Bronchial epithelial cell (primary cell): ENCODE measurements at regions not wholly inside any gene's neighbourhood (a gene's known extent, or its start where the extent isn't known, plus 50 kb on each side); places are given as distances from the start of the nearest gene placed in this dataset.
A peak's percentile ranks its signal among the peaks of the same experiment; 100 is the strongest.

Experiments
- DNase-seq: peaks from one replicate; pipeline ENCODE4 v3.0.0-alpha.2; 2010; ENCODE audit warnings: low read depth
- FAIRE-seq: peaks from 2 replicates; lab custom pipeline; 2011; peaks lifted over from hg19 to GRCh38; lab: Jason Lieb, UNC
- H3K27me3 ChIP-seq: 2 replicates; pipeline ENCODE4 v1.5.1; 2011; ENCODE audit warnings: low read length; ENCODE audit not compliant: control insufficient read depth, insufficient read depth
- H3K36me3 ChIP-seq: 2 replicates; pipeline ENCODE4 v1.5.1; 2011; ENCODE audit warnings: low read length; ENCODE audit not compliant: control insufficient read depth, insufficient read depth
- H3K4me3 ChIP-seq: 2 replicates; pipeline ENCODE4 v1.5.1; 2011; ENCODE audit warnings: mild to moderate bottlenecking, low read depth, low read length, control low read depth
- CTCF ChIP-seq: IDR thresholded peaks from 2 replicates; pipeline ENCODE4 v1.5.1; 2011; ENCODE audit warnings: mild to moderate bottlenecking, moderate library complexity, low read length, control low read depth, inconsistent platforms; ENCODE audit not compliant: insufficient read depth, severe bottlenecking

GRCh38 chr7:17631061-17631460, 309.2 kb downstream of the SNX13 start:
- no peak for TF ChIP-seq CTCF
- FAIRE-seq = no peak
- no peak for DNase-seq
- no peaks in the 10 kb centered on the region for H3K36me3 ChIP-seq
- H3K27me3 ChIP-seq = no peaks in the 10 kb centered on the region
- no peak overlapping the region for H3K4me3 ChIP-seq

- FAIRE-seq = no peak
- DNase-seq = no peak
- H3K4me3 ChIP-seq = no peak overlapping the region
- TF ChIP-seq CTCF = no peak
- no peaks in the 10 kb centered on the region for H3K36me3 ChIP-seq
- H3K27me3 ChIP-seq = no peaks in the 10 kb centered on the region
Measured at GRCh38 chr7:17632384-17632783, 307.9 kb downstream of the SNX13 start.

GRCh38 chr7:17633067-17633466, 307.2 kb downstream of the SNX13 start:
- DNase-seq = peak; percentile 92
- no peak for FAIRE-seq
- no peak overlapping the region for H3K4me3 ChIP-seq

GRCh38 chr7:17638727-17639126, 301.6 kb downstream of the SNX13 start:
- no peaks in the 10 kb centered on the region for H3K27me3 ChIP-seq
- peak; percentile 75 for FAIRE-seq
- H3K4me3 ChIP-seq = no peak overlapping the region
- no peaks in the 10 kb centered on the region for H3K36me3 ChIP-seq
- TF ChIP-seq CTCF = no peak
- DNase-seq = peak; percentile 93

More at GRCh38 chr7:17633067-17633466, 307.2 kb downstream of the SNX13 start:
- no peak for TF ChIP-seq CTCF
- Histone ChIP-seq H3K36me3 (no peaks in the 10 kb centered on the region), H3K27me3 (no peaks in the 10 kb centered on the region)

GRCh38 chr7:17640730-17641377, 299.4 kb downstream of the SNX13 start:
- Histone ChIP-seq H3K27me3 (no peaks in the 10 kb centered on the region), H3K4me3 (no peak overlapping the region), H3K36me3 (no peaks in the 10 kb centered on the region)
- no peak for FAIRE-seq
- TF ChIP-seq CTCF = peak; percentile 55
- DNase-seq = peak; percentile 47

GRCh38 chr7:17645500-17645899, 294.8 kb downstream of the SNX13 start:
- H3K27me3 ChIP-seq = no peaks in the 10 kb centered on the region
- no peaks in the 10 kb centered on the region for H3K36me3 ChIP-seq
- no peak for TF ChIP-seq CTCF
- FAIRE-seq (no peak), DNase-seq (no peak)
- H3K4me3 ChIP-seq = no peak overlapping the region
